Brain microvascular endothelial cell (primary cell): ENCODE measurements at regions not wholly inside any gene's neighbourhood (a gene's known extent, or its start where the extent isn't known, plus 50 kb on each side); places are given as distances from the start of the nearest gene placed in this dataset.

Experiments used
- DNase-seq: peaks from one replicate; pipeline ENCODE4 v3.0.0-alpha.2; 2020
- H3K27ac ChIP-seq: fragments of 250-450 bp; sonication (Bioruptor Pico); 2 replicates; pipeline ENCODE4 v1.5.1; 2020; ENCODE audit warnings: mild to moderate bottlenecking, moderate library complexity
- H3K27me3 ChIP-seq: fragments of 250-450 bp; sonication (Bioruptor Pico); replicated peaks from 2 replicates; pipeline ENCODE4 v1.5.1; 2020; ENCODE audit warnings: mild to moderate bottlenecking
- H3K36me3 ChIP-seq: fragments of 250-450 bp; sonication (Bioruptor Pico); replicated peaks from 2 replicates; pipeline ENCODE4 v1.5.1; 2020; ENCODE audit warnings: mild to moderate bottlenecking
- H3K4me3 ChIP-seq: 2 replicates; pipeline ENCODE4 v1.5.1; 2011; ENCODE audit warnings: low read depth, mild to moderate bottlenecking, control low read depth, low read length, moderate library complexity
- in situ Hi-C: cut with HindIII; loops from 2 replicates; pipeline ENCODE4 v1.10.0; 2017; ENCODE audit warnings: low sequenced_read_pairs, low pct_ligation_motif_present
- TF ChIP-seq, protein P1 (sequence below): IDR thresholded peaks from 2 replicates; pipeline ENCODE4 v1.5.1; 2011; ENCODE audit warnings: low read depth, mild to moderate bottlenecking, moderate library complexity, low read length, control low read depth, inconsistent platforms; ENCODE audit errors: missing control alignments

DNA sequence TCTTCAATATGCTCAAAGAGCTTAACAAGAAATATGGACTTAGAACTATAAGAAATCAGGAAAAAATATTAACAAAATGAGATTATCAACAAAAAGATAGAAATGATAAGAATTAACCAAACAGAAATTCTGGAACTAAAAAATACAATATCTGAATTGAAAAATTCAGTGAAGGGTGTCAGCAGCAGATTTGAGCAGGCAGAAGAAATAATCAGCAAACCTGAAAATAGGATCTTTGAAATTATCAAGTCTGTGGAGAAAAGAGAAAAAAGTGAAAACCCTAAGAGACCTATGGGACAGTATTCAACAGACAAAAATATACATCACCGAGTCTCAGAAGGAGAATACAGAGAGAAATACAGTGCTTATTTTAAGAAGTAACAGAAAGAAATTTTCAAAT is 877.8 kb upstream of the AGA start:
- in situ Hi-C loops: no loop called here
- H3K36me3 ChIP-seq: no peaks in the 10 kb centered on the region
- H3K27me3 ChIP-seq: no peaks in the 10 kb centered on the region
- TF ChIP-seq, protein P1, sequence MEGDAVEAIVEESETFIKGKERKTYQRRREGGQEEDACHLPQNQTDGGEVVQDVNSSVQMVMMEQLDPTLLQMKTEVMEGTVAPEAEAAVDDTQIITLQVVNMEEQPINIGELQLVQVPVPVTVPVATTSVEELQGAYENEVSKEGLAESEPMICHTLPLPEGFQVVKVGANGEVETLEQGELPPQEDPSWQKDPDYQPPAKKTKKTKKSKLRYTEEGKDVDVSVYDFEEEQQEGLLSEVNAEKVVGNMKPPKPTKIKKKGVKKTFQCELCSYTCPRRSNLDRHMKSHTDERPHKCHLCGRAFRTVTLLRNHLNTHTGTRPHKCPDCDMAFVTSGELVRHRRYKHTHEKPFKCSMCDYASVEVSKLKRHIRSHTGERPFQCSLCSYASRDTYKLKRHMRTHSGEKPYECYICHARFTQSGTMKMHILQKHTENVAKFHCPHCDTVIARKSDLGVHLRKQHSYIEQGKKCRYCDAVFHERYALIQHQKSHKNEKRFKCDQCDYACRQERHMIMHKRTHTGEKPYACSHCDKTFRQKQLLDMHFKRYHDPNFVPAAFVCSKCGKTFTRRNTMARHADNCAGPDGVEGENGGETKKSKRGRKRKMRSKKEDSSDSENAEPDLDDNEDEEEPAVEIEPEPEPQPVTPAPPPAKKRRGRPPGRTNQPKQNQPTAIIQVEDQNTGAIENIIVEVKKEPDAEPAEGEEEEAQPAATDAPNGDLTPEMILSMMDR: no peak
- H3K27ac ChIP-seq: no peak overlapping the region
- H3K4me3 ChIP-seq: no peak overlapping the region
- no peak for DNase-seq

DNA sequence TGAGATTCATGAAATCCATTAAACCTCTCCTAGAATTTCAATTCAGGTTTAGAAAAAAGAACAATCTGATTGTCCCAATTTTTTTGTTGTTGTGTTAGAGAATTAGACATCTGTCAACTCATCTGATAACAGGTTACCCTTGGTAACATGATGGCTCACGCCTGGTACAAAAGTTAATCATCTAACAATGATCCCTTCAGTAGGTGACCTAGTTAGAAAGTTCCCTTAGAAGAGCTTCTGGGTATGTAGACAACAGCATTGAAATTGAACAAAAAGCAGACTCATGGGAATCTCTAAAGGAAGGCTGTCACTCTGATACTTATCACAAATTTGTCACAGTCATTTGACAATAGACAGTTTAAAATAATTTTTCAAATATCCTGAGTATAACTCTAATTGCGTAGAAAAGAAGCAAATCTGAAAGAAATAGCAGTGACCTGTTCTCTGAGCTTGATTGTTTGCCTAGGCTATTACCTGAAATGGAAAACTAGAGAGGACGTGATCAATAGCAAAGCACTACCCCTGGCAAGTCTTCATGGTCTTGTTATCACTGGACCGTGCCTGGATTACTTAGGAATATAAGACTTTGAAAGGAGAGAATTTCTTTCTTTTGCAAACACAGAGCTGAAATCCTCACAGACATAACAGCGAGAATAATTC is 880.4 kb upstream of the AGA start:
- Histone ChIP-seq H3K4me3 (no peak overlapping the region), H3K27ac (no peak overlapping the region), H3K36me3 (no peaks in the 10 kb centered on the region), H3K27me3 (no peaks in the 10 kb centered on the region)
- no peak for DNase-seq
- in situ Hi-C loops: no loop called here
- TF ChIP-seq, protein P1: no peak

DNA sequence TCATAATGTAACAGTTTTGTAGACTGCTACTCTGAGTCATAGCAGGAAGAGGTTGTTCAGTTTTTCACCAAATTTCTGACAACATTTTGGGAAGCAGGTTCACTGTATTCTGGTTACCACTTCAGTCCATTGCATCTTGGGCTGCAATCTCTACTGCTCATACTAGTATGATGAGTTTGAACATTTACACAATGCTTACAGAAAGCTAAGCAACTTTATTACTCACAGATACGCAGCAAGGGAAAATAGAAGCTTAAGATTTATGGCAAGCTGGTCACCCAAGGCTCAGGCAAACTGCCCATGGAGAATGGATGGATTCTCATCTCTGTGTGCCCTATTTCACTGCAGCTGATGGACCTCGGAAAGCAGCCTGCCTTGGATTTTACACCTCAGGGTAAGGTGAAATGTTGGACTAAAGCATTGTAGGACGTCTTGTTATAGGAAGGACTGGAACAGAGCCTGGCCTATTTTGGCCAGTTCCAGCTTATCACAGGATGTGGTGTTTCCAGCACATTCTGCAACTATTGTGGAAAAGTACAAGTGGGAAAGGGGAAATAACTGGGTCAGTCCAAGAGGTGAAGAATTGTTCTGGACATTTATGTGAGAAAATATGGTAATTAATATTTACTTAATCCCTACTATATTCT is 887.1 kb upstream of the AGA start:
- H3K36me3 ChIP-seq: no peaks in the 10 kb centered on the region
- in situ Hi-C loops: no loop called here
- no peak overlapping the region for H3K27ac ChIP-seq
- TF ChIP-seq, protein P1: no peak
- H3K27me3 ChIP-seq: no peaks in the 10 kb centered on the region
- no peak for DNase-seq
- H3K4me3 ChIP-seq: no peak overlapping the region

DNA sequence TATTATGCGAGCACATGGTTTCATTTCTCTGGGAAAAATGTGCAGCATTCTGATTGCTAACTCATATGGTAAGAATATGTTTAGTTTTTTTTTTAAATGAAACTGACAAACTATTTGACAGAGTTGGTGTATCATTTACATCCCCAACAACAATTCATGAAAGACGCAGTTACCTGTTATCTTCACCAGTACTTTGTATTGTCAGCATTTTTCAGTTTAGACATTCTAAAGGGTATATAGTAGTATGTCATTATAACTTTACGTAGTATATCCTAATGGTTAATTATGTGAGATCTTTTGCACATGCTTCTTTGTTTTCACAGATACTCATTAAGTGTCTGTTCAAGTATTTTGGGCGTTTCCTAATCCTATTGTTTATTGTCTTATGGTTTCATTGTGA is 891.1 kb upstream of the AGA start:
- no peak overlapping the region for H3K4me3 ChIP-seq
- in situ Hi-C loops: no loop called here
- H3K27ac ChIP-seq: no peak overlapping the region

DNA sequence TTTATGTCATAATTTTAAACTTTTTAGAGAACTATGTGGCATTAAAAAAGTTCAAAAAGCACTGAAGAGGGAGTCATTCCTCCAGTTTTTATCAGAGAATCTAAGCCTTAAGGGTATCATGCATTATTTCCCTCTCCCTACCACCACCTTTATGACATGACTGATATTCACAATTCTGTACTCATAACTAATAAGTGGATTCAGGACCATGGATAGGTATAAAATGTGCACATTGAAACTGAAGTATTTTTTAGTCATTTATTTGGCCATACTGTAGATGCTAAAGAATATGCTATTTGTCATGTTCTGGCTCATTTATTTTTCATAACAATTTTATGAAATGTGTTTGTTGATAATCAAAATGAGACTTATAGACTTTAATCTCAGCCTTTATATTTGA is 897.5 kb upstream of the AGA start:
- H3K4me3 ChIP-seq: no peak overlapping the region
- in situ Hi-C loops: no loop called here
- H3K27me3 ChIP-seq: no peaks in the 10 kb centered on the region
- no peak overlapping the region for H3K27ac ChIP-seq
- TF ChIP-seq, protein P1: no peak
- no peak for DNase-seq
- no peaks in the 10 kb centered on the region for H3K36me3 ChIP-seq

More for the DNA sequence above, 891.1 kb upstream of the AGA start:
- TF ChIP-seq, protein P1: no peak
- Histone ChIP-seq H3K36me3 (no peaks in the 10 kb centered on the region), H3K27me3 (no peaks in the 10 kb centered on the region)
- DNase-seq: no peak

DNA sequence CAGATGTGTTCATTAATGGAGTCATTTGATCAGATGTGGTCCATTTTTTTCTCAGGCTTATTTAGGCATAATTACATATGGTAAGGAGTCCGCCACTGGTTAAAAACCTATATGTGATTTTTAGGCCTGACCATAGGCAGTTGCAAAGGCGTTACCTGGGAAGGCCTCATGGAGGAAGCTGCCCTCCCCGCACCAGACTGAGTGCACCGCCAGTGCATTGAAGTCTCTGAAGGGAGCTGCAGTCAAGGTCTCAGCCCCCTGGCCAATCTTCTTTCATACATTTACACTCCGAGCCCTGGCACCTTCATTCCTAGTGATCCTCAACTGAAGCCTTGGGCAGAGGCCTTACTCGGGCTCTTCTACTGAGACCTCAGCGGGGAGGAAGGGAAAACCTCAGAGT is 898.2 kb upstream of the AGA start:
- TF ChIP-seq, protein P1: no peak
- no peak for DNase-seq
- Histone ChIP-seq H3K4me3 (no peak overlapping the region), H3K27ac (no peak overlapping the region), H3K36me3 (no peaks in the 10 kb centered on the region), H3K27me3 (no peaks in the 10 kb centered on the region)
- in situ Hi-C loops: no loop called here
